Skeletal muscle satellite cell (primary cell): ENCODE measurements at regions not wholly inside any gene's neighbourhood (a gene's known extent, or its start where the extent isn't known, plus 50 kb on each side); places are given as distances from the start of the nearest gene placed in this dataset.

Experiments
- H3K27me3 ChIP-seq: 2 replicates; pipeline ENCODE4 v1.7.0; 2013; ENCODE audit warnings: low read length; ENCODE audit not compliant: control insufficient read depth, insufficient read depth
- H3K36me3 ChIP-seq: 2 replicates; pipeline ENCODE4 v1.7.0; 2013; ENCODE audit warnings: mild to moderate bottlenecking, control low read depth, low read length; ENCODE audit not compliant: insufficient read depth
- H3K4me1 ChIP-seq: 2 replicates; pipeline ENCODE4 v1.7.0; 2013; ENCODE audit warnings: low read length; ENCODE audit not compliant: control insufficient read depth, insufficient read depth
- H3K4me2 ChIP-seq: 2 replicates; pipeline ENCODE4 v1.7.0; 2013; ENCODE audit warnings: mild to moderate bottlenecking, low read length
- H3K4me3 ChIP-seq: 2 replicates; pipeline ENCODE4 v1.7.0; 2013; ENCODE audit warnings: low read length
- H3K9ac ChIP-seq: 2 replicates; pipeline ENCODE4 v1.7.0; 2013; ENCODE audit warnings: mild to moderate bottlenecking, low read depth, low read length, moderate library complexity
- H3K9me3 ChIP-seq: replicated peaks from 2 replicates; pipeline ENCODE4 v1.7.0; 2013; ENCODE audit warnings: mild to moderate bottlenecking, control low read depth, low read length

GRCh38 chr3:56969851-56970250 lies 90.6 kb upstream of the SPATA12 start:
- Histone ChIP-seq H3K4me3 (no peak overlapping the region), H3K9ac (no peak overlapping the region), H3K9me3 (no peaks in the 10 kb centered on the region), H3K4me1 (no peaks in the 10 kb centered on the region), H3K4me2 (no peak overlapping the region), H3K36me3 (no peaks in the 10 kb centered on the region), H3K27me3 (no peaks in the 10 kb centered on the region)

- Histone ChIP-seq H3K9ac (no peak overlapping the region), H3K4me3 (no peak overlapping the region), H3K4me2 (no peak overlapping the region), H3K27me3 (no peaks in the 10 kb centered on the region), H3K36me3 (no peaks in the 10 kb centered on the region), H3K4me1 (no peaks in the 10 kb centered on the region), H3K9me3 (no peaks in the 10 kb centered on the region)
Observed at GRCh38 chr3:56966509-56966908, 94.0 kb upstream of the SPATA12 start.

GRCh38 chr3:56966104-56966503 lies 94.4 kb upstream of the SPATA12 start:
- Histone ChIP-seq H3K4me1 (no peaks in the 10 kb centered on the region), H3K9ac (no peak overlapping the region), H3K36me3 (no peaks in the 10 kb centered on the region), H3K27me3 (no peaks in the 10 kb centered on the region), H3K4me2 (no peak overlapping the region), H3K4me3 (no peak overlapping the region), H3K9me3 (no peaks in the 10 kb centered on the region)

- Histone ChIP-seq H3K4me1 (no peaks in the 10 kb centered on the region), H3K4me2 (no peak overlapping the region), H3K9ac (no peak overlapping the region), H3K9me3 (no peaks in the 10 kb centered on the region), H3K4me3 (no peak overlapping the region), H3K27me3 (no peaks in the 10 kb centered on the region), H3K36me3 (no peaks in the 10 kb centered on the region)
Observed at GRCh38 chr3:56962922-56963321, 97.5 kb upstream of the SPATA12 start.

GRCh38 chr3:56962206-56962605 lies 98.3 kb upstream of the SPATA12 start:
- Histone ChIP-seq H3K4me2 (no peak overlapping the region), H3K36me3 (no peaks in the 10 kb centered on the region), H3K4me1 (no peaks in the 10 kb centered on the region), H3K9me3 (no peaks in the 10 kb centered on the region), H3K4me3 (no peak overlapping the region), H3K9ac (no peak overlapping the region), H3K27me3 (no peaks in the 10 kb centered on the region)

GRCh38 chr3:56960234-56960917 lies 100.1 kb upstream of the SPATA12 start:
- Histone ChIP-seq H3K4me2 (no peak overlapping the region), H3K27me3 (no peaks in the 10 kb centered on the region), H3K36me3 (no peaks in the 10 kb centered on the region), H3K4me3 (no peak overlapping the region), H3K4me1 (no peaks in the 10 kb centered on the region), H3K9me3 (no peaks in the 10 kb centered on the region), H3K9ac (no peak overlapping the region)

GRCh38 chr3:56958879-56959278 lies 101.6 kb upstream of the SPATA12 start:
- H3K9me3 ChIP-seq: no peaks in the 10 kb centered on the region
- no peak overlapping the region for H3K4me3 ChIP-seq
- no peaks in the 10 kb centered on the region for H3K27me3 ChIP-seq
- no peak overlapping the region for H3K4me2 ChIP-seq
- H3K9ac ChIP-seq: no peak overlapping the region
- H3K4me1 ChIP-seq: no peaks in the 10 kb centered on the region
- H3K36me3 ChIP-seq: no peaks in the 10 kb centered on the region

GRCh38 chr3:56957522-56957921 lies 102.9 kb upstream of the SPATA12 start:
- Histone ChIP-seq H3K9me3 (no peaks in the 10 kb centered on the region), H3K4me2 (no peak overlapping the region), H3K36me3 (no peaks in the 10 kb centered on the region), H3K9ac (no peak overlapping the region), H3K4me1 (no peaks in the 10 kb centered on the region), H3K27me3 (no peaks in the 10 kb centered on the region), H3K4me3 (no peak overlapping the region)

GRCh38 chr3:56956906-56957305 lies 103.6 kb upstream of the SPATA12 start:
- no peak overlapping the region for H3K4me2 ChIP-seq
- H3K4me1 ChIP-seq: no peaks in the 10 kb centered on the region
- no peaks in the 10 kb centered on the region for H3K27me3 ChIP-seq
- H3K9me3 ChIP-seq: no peaks in the 10 kb centered on the region
- H3K36me3 ChIP-seq: no peaks in the 10 kb centered on the region
- no peak overlapping the region for H3K9ac ChIP-seq
- no peak overlapping the region for H3K4me3 ChIP-seq

GRCh38 chr3:56955492-56956111 lies 104.9 kb upstream of the SPATA12 start:
- H3K4me2 ChIP-seq: no peak overlapping the region
- H3K27me3 ChIP-seq: no peaks in the 10 kb centered on the region
- no peaks in the 10 kb centered on the region for H3K4me1 ChIP-seq
- no peaks in the 10 kb centered on the region for H3K36me3 ChIP-seq
- no peak overlapping the region for H3K4me3 ChIP-seq
- H3K9me3 ChIP-seq: no peaks in the 10 kb centered on the region
- no peak overlapping the region for H3K9ac ChIP-seq

- H3K4me2 ChIP-seq: no peak overlapping the region
- H3K27me3 ChIP-seq: no peaks in the 10 kb centered on the region
- H3K36me3 ChIP-seq: no peaks in the 10 kb centered on the region
- no peaks in the 10 kb centered on the region for H3K4me1 ChIP-seq
- H3K9ac ChIP-seq: no peak overlapping the region
- no peaks in the 10 kb centered on the region for H3K9me3 ChIP-seq
- H3K4me3 ChIP-seq: no peak overlapping the region
Observed at GRCh38 chr3:56954125-56954524, 106.3 kb upstream of the SPATA12 start.

- H3K9ac ChIP-seq: no peak overlapping the region
Observed at GRCh38 chr3:56952846-56953245, 107.6 kb upstream of the SPATA12 start.

More at GRCh38 chr3:56952846-56953245, 107.6 kb upstream of the SPATA12 start:
- no peak overlapping the region for H3K4me2 ChIP-seq
- H3K27me3 ChIP-seq: no peaks in the 10 kb centered on the region
- no peaks in the 10 kb centered on the region for H3K36me3 ChIP-seq
- H3K4me3 ChIP-seq: no peak overlapping the region
- no peaks in the 10 kb centered on the region for H3K4me1 ChIP-seq
- no peaks in the 10 kb centered on the region for H3K9me3 ChIP-seq
